NCI-H748 treated with DMSO at 0.1 percent for 48 hours (cell line): ENCODE measurements at regions not wholly inside any gene's neighbourhood (a gene's known extent, or its start where the extent isn't known, plus 50 kb on each side); places are given as distances from the start of the nearest gene placed in this dataset.

Source experiments
- DNase-seq: peaks from one replicate; lab custom pipeline; 2025; lab: John Stamatoyannopoulos, UW

DNA sequence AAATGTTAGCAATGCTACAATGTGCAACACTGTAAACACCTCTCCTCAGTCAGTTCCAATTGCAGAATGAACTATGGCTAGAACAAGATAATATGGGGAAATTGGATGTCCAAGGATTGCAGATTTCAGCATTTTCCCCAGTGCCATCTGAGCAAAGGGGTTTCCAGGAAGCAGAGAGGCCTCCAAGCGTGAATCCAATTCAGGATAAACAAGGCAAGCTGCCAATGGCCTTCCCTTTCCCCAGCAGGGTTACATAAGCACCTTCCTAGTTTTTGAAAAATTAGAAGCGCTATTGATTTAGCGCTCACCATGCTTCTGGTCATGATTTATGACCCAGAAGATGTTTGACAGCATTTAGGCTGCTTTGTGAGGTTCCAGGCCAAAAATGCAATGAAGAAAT, 223.0 kb upstream of the GATB start:
- no peak for DNase-seq

DNA sequence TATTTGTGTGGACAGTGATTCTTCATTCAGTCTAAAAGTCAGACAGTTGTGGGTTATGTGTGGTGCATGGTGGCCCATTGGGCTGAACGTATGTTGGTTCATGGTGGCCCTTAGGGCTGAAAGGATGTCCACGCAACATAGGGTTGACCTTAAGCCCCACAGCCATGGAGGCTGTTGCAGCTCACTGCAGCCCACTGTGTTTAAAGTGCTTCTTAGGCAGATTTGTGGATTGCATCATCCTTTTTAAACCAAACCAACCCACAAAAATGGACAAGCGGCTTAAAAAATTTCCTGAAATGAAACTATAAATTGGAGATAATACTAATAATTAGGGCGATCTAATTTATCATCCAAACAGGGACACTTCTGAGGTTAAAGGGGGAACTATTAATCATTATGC, 219.0 kb upstream of the GATB start:
- no peak for DNase-seq

DNA sequence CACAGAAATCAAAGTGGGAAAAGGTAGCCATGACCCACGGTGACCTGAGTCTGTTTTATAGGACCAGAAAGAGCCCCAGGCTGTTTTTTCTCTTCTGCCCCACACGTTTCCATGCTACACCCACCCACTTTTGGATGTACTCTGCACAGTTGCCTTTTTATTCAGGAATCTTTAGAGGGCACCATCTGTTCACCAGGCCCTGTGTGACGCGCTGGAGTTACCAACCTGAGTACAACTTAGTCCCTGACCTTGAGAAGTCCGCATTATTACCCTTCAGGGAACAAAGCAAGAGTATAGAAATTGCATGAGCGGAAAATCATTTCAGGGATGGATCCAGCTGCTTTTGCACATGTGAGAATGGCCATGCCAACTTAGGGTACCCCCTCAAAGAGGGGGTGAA, 207.8 kb upstream of the GATB start:
- DNase-seq, result no peak

DNA sequence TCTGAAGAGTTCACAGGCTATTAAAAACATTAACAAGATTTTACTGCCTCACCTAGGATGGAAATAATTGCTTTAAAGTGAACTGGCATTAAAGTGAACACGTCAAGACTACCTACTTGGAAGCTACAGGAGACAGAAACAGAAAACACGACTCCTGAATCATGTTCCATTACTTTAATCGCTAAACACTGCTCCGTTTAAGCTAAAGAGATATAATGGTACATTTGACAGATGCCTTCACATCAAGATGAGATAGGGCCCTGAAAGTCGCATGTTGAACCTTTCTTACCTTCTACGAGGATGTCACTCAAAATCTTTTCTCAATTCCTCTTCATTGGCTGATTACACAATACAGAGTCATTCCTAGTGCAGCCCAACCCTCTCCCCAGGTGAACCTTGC, 206.3 kb upstream of the GATB start:
- DNase-seq, result no peak

DNA sequence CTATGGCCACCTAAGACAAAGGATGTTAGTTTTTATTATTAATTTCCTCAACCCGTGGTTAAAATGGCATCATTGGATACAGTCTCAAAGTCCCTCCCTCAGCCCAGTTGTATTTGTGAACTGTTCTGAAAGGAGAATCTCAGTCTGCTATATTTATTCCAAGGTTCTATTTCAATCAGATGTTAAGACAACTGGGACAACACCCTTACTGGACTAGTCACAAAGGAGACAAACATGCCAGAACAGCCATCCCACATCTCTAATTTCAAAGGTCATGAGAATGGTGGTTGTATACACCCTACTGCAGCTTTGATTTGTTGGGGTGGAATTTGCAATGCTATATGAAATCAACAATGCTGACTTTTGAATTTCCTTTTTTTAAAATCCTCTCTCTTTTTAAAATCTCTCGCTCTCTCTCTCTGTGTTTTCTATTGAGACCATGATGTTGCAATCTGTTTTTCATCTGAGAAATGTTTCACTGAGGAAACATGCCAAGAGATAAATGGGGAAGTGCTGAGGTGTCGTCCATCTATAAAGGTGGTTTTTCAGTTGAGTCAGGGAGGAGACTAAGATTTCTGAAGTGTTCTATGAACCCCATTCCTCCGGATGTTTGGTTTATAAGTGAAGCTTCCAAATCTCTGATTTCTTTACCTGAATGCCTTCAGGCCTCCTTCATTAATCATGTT, 201.5 kb upstream of the GATB start:
- DNase-seq, result no peak

DNA sequence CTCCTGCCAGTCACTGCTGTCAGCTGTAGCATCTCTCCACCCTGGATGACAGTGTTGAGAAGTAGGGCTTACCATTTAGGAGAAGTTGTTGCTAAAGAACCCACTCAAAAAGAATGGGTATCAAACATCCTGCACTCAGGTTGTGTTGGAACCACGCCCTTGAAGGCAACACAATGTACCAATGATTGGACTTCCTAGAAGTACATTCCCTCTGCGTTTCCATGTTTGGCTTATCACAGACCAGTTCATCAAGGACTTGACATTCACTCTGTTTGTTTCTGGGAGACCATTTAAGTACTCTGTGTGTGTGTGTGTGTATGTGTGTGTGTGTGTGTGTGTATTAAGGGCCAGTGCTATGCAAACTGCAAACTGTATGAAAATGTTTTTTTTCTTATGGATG, 200.6 kb upstream of the GATB start:
- DNase-seq, result no peak

DNA sequence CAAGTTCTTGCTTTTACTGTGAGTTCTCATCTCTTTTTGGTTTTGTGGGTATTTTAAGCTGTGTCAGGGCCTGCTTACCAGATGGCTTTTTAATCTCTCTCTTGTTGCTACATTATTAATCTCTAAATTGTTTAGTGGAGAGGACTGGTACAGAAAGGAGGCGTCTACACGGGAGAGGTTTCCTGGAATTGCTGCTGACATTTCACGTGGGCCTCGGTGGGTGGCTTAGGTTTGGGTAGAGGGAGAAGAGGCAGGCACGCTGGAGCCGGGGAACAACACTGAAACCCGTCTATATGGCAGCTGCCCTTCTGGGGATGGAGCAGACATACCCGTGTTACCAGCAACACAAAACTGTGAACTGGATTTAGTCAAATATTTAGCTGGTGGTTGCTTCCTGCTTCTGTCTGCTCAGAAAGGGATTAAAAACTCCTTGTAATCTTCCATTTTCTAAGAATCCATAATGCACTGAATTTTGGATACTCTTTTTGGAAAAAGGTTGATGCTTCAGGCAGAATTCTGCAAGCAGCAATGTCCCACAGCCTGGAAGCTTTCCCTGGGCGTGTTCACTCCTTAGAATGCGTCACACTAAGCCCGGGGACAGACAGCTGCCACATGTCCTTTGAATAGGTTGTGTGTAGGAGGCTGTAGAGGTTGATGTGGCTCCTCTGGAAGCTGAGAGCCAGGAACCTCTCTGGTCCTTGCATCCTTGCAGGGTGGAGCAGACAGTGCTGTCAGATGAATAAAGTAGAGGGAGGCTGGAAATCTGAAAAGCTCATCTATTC, 199.8 kb upstream of the GATB start:
- no peak for DNase-seq

DNA sequence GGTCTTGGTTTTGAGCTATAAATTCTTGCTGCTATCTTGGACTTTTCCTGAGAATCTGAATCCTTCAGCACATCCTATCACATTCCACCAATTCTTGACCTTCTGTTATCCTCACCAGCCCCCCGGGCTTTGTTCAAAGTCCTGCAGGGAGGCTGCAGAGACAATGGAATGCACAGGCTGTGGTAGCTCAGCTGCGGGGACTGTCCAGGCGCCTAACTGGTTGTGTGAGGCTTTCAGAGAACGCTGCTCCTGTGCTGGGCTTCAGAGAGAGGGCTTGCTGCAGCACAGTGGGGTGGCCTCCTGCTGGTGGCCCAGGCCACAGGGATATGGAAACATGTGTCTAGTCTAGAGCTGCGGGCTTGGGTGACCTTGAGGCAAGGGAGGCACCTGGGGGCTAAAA, 196.3 kb upstream of the GATB start:
- no peak for DNase-seq

DNA sequence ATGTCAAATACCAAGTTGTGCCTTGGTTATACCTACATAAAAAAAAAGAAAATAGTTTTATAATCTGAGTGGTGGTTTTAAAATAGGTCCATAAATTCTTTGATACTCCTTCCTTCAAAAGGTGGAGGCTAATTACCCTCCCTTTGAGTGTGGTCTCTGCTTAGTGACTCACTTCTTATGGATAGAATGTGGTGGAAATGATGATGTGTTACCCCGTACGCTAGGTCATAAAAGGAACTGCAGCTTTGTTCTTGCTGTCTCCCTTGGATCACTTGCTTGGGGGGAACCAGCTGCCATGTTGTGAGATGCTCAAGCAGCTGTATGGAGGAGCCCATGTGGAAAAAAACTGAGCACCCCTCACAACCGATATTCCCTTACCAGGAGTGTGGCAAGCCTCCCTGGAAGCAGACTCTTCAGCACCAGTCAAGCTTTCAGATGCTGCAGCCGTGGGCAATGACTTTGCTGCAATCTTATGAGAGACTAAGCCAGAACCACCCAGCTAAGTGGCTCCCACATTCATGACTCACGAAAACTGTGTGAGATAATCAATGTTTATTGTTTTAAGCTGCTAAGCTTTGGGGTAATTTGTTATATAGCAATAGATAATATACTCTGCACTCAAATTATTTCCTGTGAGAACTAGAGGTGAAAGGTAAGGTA, 195.0 kb upstream of the GATB start:
- DNase-seq, result no peak

DNA sequence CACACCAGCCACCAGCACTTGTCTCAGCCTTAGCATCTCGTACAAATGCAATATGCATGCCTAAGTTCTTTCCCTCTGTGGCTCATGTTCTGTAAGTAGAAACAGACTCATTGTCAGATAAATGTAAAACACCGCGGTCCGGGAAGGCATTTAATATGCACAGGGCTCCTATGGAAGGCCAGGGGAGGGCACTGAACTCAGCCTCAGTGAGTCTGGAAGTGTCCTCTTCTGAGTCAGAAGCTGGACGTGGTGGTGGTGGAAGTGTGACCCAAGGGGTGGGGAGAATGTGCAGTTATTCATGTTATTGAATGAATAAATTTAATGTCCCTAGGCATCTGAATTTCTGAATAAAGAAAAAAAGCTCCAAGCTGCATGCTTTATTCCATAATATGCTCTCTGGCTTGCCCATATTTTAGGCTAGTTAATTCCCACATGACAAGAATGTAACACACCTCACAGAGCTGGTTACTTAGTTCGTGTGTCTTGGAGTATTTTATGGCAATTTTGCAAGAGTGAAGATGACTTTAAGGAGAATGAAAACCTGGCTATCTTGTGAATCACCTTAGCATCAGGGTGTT, 193.1 kb upstream of the GATB start:
- DNase-seq, result no peak

DNA sequence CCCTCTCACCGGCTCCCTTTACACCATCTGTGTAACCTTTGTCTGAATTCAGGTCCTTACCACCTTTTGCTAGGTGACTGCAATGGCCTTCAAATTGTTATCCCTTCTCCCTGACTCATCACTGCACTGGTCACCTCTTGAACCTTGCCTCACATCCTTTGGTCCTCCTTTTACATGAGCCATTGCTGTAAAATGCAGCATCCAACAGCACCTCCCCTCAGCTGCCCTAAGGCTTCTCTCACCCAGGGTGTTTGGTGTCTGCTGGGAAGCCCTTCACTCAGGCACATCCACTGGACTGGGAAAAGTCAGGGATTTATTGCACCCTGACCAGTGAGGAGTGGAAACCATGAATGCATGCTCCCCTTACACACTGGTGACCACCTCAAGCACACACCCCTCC, 192.5 kb upstream of the GATB start:
- DNase-seq, result no peak

DNA sequence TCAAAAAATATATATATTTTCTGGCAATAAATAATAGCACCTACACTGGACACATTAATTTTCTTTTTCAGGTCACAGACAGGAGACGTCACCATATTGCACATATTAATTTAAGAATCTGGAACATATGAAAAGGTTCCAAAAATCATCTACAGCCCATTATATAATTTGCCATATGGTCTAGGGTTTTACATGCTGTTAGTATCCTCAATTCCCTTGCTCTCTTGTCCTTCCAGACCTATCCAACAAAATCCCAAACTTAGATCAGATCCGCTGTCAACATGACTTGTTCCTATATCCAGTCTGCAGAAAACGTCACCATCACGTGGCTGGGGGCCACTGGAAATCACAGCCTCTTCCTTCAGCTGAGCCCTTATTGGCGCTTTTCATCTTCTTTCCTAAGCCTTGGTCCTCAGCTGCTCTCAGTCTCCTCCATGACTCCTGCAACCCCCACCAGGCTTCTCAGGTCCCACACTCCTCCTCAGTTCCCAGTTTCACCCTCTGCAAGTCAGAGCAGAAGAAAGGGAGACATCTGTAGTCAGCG, 192.0 kb upstream of the GATB start:
- DNase-seq, result no peak

DNA sequence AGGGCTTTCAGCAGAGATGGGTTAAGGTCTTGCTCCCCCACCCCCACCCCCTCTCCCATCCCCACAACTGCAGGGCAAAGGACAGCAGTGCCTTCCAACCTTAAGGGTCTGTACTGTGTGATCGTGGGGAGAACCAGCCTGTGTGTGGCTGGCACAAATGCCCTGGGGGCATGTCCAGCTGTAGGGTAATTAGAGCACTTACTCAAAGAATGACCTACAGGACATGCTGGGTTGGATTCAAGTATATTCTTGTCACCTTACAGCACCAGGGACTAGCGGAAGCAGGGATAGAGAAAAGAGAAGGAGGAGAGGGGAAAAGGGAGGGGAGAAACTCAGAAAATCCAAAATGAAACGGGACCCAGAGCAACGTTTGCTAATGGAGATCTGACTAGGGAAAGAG, 191.3 kb upstream of the GATB start:
- no peak for DNase-seq

DNA sequence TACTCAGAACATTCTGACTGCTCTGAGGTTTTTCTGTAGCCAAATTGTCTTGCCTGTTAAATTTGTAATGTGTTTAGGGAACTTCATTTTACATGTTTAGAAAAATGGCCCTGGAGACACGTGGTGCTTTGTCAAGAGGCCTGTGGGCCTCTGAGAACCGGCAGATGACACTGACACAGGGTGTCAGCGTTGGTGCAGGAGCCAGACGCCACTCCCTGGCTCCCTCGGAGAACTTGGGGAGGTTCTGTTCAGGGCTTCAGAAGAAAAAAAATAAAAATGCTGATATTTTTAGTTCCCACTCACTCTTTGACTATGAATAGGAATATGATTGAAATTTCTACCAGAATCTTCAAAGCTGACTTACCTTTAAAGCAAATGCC, 190.9 kb upstream of the GATB start:
- no peak for DNase-seq

DNA sequence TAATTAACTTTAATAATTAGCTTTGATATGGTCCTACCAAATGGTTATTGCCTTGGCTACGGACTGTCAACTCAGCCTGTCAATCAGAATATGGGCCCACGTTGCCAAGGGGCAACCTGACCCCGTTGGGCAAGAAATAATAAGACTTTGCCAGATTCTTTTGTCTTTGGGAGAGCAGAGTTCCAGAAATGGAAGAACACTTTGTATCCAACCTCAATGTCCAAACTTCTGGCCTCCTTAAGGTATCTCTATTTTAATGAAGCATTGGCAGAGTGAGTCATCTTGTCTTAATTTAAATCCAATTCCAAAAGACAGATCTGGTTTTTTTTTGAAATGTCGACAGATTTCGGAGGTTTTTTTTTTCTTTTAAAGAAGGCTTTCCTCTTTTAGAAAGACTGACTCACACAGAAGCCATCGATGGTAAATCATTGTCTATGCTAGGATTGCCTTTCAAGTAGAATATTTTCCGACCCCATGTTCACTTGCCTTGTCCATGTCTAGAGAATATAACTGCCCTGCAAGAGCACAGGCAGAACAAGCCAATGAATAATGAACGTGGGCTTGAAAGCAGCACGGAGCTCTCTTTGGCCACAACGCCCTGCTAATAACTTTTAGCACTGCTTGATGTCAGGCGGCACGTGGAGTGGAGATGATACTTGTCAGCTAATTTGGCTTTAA, 190.3 kb upstream of the GATB start:
- no peak for DNase-seq

DNA sequence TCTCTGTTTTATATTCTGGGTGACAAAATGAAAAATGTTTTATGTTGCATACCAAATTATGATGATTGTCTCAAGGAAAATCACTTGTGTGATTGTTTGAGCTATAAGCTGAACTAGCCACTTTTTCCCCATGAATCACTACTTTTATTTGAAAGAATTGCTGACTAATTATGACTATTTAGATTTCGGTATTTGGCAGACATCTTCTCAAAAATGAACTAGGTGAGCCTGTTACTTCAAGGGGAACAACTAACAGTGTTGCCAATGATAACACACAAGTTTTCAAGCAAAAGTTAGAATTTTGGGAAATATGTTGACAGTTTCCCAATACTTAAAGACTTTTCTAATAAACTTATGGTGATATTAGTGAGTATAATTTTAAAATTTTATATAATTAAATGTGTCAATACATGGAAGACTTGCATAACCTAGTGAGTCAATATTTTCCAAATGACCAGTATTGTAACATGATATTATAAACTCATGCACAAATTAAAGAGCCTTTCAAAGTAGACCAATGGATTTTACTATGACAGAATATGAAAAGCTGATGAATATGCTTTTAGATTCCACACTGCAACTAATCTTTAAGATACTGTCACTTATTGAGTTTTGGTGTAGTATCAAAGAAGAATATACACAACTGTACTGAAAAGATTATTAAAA, 187.7 kb upstream of the GATB start:
- no peak for DNase-seq

DNA sequence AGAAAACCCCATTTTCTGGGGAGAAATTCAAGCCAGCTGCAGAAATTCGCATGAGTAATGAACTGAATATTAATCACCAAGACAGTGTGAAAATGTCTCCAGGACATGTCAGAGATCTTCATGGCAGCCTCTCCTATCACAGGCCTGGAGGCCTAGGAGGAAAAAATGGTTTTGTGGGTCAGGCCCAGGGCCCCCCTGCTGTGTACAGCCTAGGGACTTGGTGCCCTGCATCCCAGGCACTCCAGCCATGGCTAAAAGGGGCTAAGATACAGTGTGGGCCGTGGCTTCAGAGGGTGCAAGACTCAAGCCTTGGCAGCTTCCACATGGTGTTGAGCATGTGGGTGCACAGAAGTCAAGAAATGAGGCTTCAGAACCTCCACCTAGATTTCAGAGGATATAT, 185.9 kb upstream of the GATB start:
- DNase-seq, result no peak

DNA sequence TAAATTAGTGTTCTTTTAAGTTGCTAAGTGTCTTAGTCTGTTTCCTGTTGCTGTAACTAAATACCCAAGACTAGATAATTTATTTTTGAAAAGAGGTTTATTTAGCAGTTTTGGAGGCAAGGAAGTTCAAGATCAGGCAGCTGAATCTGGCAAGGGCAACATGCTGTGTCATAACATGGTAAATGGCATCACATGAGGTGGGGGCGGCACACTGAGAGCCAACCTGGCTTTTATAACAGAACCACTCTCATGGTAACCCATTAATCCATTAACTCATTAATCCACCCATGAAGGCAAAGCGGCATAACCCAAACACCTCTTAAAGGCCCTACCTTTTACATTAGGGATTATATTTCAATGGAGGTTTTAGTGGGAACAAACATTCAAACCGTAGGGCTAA, 182.2 kb upstream of the GATB start:
- DNase-seq, result no peak

DNA sequence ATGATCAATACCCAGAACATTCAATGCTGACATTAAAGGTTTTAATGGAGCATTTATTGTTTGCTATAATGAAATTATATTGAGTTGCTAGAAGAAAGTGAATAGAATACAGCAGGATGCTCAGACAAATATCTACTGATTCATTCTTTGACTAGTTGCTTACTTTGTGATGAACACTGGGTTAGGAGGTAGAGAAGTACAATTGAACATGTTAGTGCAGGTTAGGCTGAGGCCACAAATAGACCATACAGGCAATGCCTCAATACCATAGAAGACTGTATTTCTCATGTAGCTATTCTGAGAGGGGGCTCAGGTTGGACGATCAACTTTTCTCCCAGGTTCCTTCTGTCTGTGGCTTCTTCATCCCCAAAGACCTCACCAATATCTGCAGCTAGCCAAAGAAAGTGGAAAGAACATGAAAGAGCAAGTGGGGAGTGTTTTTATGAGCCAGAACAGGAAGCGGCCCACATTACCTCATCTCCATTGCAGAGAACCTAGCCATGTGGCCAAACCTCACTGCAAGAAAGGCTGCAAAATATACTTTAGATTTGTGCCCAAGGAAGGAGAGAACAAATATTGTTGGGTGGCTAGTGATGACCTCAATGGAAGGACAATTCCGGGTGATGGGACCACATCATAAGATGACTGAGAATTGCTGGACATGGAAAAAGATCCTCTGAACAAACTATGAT, 180.3 kb upstream of the GATB start:
- no peak for DNase-seq

DNA sequence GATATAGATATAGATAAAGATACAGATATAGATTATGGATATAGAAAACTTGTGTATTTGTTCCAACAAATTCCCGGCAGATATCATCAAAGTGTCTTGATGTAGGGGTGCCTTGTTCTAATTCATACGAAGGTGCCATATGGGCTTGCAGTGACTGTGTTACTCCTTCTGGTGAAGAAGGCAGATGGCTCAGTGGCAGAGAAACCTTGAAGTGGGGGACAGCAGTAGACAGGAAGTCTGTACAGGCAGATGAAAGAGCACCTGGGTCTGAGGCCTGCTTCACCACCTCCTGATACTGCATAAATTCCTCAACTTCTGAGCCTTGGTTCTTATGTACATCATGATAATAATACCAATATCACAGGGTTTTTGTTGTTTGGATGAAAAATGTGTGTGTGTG, 179.5 kb upstream of the GATB start:
- DNase-seq, result no peak

DNA sequence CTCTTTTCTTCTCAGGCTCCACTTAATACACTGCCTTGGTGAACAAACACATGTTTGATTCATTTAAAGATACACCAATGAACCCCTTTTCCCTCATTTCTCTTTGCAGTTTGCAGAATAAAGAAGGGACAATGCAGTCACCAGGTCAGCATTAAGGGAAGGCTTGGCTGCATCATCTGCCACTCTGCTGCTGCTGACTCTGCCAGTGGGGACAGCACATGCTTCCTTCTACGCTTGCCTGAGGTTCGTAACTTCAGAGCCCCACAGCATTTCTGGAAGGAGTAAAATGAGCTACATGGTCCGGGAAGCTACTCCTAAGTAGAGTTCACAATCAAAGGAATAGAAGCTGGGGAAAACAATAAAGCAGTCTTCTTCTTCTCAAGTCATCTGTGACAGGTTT, 178.9 kb upstream of the GATB start:
- no peak for DNase-seq
